ENCODE measurements at regions not wholly inside any gene's neighbourhood (a gene's known extent, or its start where the extent isn't known, plus 50 kb on each side); places are given as distances from the start of the nearest gene placed in this dataset.

GRCh38 chr16:80148826-80149225 lies 392.0 kb upstream of the DYNLRB2 start:
- Histone ChIP-seq H3K9me3 (replicated peaks; ENCODE audit: control insufficient read depth, insufficient read depth, low read length) (no peaks in the 10 kb centered on the region), H3K9ac (replicated peaks; ENCODE audit: extremely low read depth, insufficient read depth, low read length) (no peak overlapping the region), H3K4me1 (ENCODE audit: control insufficient read depth, extremely low read depth, insufficient read depth, low read length) (no peaks in the 10 kb centered on the region), H3K9me1 (replicated peaks; ENCODE audit: control insufficient read depth, extremely low read depth, insufficient read depth, low read length) (no peaks in the 10 kb centered on the region), H3K36me3 (ENCODE audit: control insufficient read depth in 2 of 2, extremely low read depth in 1 of 2, insufficient read depth in 2 of 2, low read length in 2 of 2) (no peaks in the 10 kb centered on the region), H3K79me2 (ENCODE audit: control insufficient read depth, insufficient read depth, low read length) (no peaks in the 10 kb centered on the region), H3K27ac (ENCODE audit: insufficient read depth, low read depth, low read length) (no peak overlapping the region), H3K27me3 (ENCODE audit: control insufficient read depth in 2 of 2, insufficient read depth in 2 of 2, low read length in 2 of 2) (no peaks in the 10 kb centered on the region), H2AFZ (ENCODE audit: low read depth, low read length) (no peak overlapping the region), H4K20me1 (replicated peaks; ENCODE audit: control insufficient read depth, extremely low read depth, insufficient read depth, low read length) (no peaks in the 10 kb centered on the region), H3K4me3 (replicated peaks in 1 of 3; ENCODE audit: insufficient read depth in 1 of 3, low read depth in 1 of 3, low read length in 3 of 3) (no peak overlapping the region), H3K4me2 (ENCODE audit: insufficient read depth, low read length) (no peak overlapping the region)
- TF ChIP-seq MAX (IDR thresholded peaks at IDR 0.05; ENCODE audit: insufficient read depth, insufficient read length) (no peak), EZH2 (IDR thresholded peaks at IDR 0.05; ENCODE audit: borderline replicate concordance, low read depth, low read length, severe bottlenecking) (no peak), POLR2A (IDR thresholded peaks at IDR 0.05; ENCODE audit: low read depth, low read length) (no peak), CTCF (IDR thresholded peaks at IDR 0.05; ENCODE audit: extremely low read depth in 1 of 2, insufficient read depth in 1 of 2, low read depth in 1 of 2, low read length in 2 of 2) (no peak), MYC (IDR thresholded peaks at IDR 0.05; ENCODE audit: low read depth, low read length) (no peak), JUN (IDR thresholded peaks at IDR 0.05; ENCODE audit: borderline replicate concordance, insufficient read depth, insufficient read length, low read depth) (no peak), GATA2 (IDR thresholded peaks at IDR 0.05; ENCODE audit: insufficient read depth, insufficient read length, low read depth, low read length) (no peak), FOS (IDR thresholded peaks at IDR 0.05; ENCODE audit: borderline replicate concordance, insufficient read depth, low read length) (no peak), POLR2AphosphoS5 (IDR thresholded peaks at IDR 0.05; ENCODE audit: insufficient read depth, low read depth, low read length) (no peak)
- dilution Hi-C loops (cut with MboI; ENCODE audit: extremely low pct_ligation_motif_present, low sequenced_read_pairs) (no loop called here), intact Hi-C loops (cut with micrococcal nuclease) (no loop called here)
- ChIA-PET CTCF (no interaction called here), POLR2A (no interaction called here)
- DNase-seq (ENCODE audit: low read depth, low spot score): no peak
- no peak for FAIRE-seq
- no TSS peak for BruUV-seq (replicated peaks)

Data from endothelial cell of umbilical vein (primary cell).